ENCODE measurements at regions not wholly inside any gene's neighbourhood (a gene's known extent, or its start where the extent isn't known, plus 50 kb on each side); places are given as distances from the start of the nearest gene placed in this dataset.

GRCh38 chr2:111691164-111691875 lies 192.7 kb downstream of the ANAPC1 start:
- no peak for TF ChIP-seq CTCF (IDR thresholded peaks at IDR 0.05)
- no peak for TF ChIP-seq EZH2 (IDR thresholded peaks at IDR 0.05)

Data from neural progenitor cell (in vitro differentiated cells).